SK-N-SH treated with all-trans-retinoic acid at 6 μM for 48 hours (cell line): ENCODE measurements at regions not wholly inside any gene's neighbourhood (a gene's known extent, or its start where the extent isn't known, plus 50 kb on each side); places are given as distances from the start of the nearest gene placed in this dataset.

Experiments
- CSDC2 ChIP-seq: fragments of 250-450 bp; sonication (Bioruptor Pico); IDR thresholded peaks from 2 replicates; pipeline ENCODE4 v1.5.0; 2020; ENCODE audit warnings: mild to moderate bottlenecking, moderate library complexity
- ESRRG ChIP-seq: fragments of 250-450 bp; sonication (Bioruptor Pico); IDR thresholded peaks from 2 replicates; pipeline ENCODE4 v1.6.1; 2021; ENCODE audit warnings: mild to moderate bottlenecking
- GLIS3 ChIP-seq: fragments of 250-450 bp; sonication (Bioruptor Pico); IDR thresholded peaks from 2 replicates; pipeline ENCODE4 v1.5.0; 2020; ENCODE audit warnings: mild to moderate bottlenecking, moderate library complexity
- PATZ1 ChIP-seq: fragments of 250-450 bp; sonication (Bioruptor Pico); IDR thresholded peaks from 2 replicates; pipeline ENCODE4 v1.8.0; 2020; ENCODE audit warnings: mild to moderate bottlenecking, moderate library complexity, borderline replicate concordance
- PPARA ChIP-seq: fragments of 250-450 bp; sonication (Bioruptor Pico); IDR thresholded peaks from 2 replicates; pipeline ENCODE4 v1.5.0; 2020; ENCODE audit warnings: mild to moderate bottlenecking, borderline replicate concordance
- ZFP3 ChIP-seq: fragments of 250-450 bp; sonication (Bioruptor Pico); IDR thresholded peaks from 2 replicates; pipeline ENCODE4 v1.5.0; 2020; ENCODE audit warnings: mild to moderate bottlenecking, moderate library complexity
- ZFP30 ChIP-seq: fragments of 450-650 bp; formaldehyde crosslinking; IDR thresholded peaks from 2 replicates; pipeline ENCODE4 v1.5.0; 2022; ENCODE audit warnings: mild to moderate bottlenecking, moderate library complexity

GRCh38 chr2:13524492-13524891 is 807.8 kb downstream of the TRIB2 start:
- TF ChIP-seq ESRRG (no peak), PATZ1 (CRISPR knock-in tag) (no peak), PPARA (CRISPR knock-in tag) (no peak), CSDC2 (CRISPR knock-in tag) (no peak), ZFP3 (CRISPR knock-in tag) (no peak), GLIS3 (CRISPR knock-in tag) (no peak), ZFP30 (CRISPR knock-in tag) (no peak)
